ENCODE measurements at regions not wholly inside any gene's neighbourhood (a gene's known extent, or its start where the extent isn't known, plus 50 kb on each side); places are given as distances from the start of the nearest gene placed in this dataset.

GRCh38 chr10:45238896-45239295 lies 76.5 kb downstream of the OR13A1 start:
- TF ChIP-seq CTCF (IDR thresholded peaks at IDR 0.05) (no peak), ZFX (IDR thresholded peaks at IDR 0.05; ENCODE audit: borderline replicate concordance) (no peak)

Data from 22Rv1 (cell line).